KMS-11 (cell line): ENCODE measurements at regions not wholly inside any gene's neighbourhood (a gene's known extent, or its start where the extent isn't known, plus 50 kb on each side); places are given as distances from the start of the nearest gene placed in this dataset.

Source experiments
- H2AFZ ChIP-seq: fragments of 200-600 bp; sonication (generic); 2 replicates; pipeline ENCODE4 v1.6.1; 2016; ENCODE audit warnings: antibody characterized with exemption, mixed run types, low read depth
- H3K27ac ChIP-seq: fragments of 200-600 bp; sonication (generic); 2 replicates; pipeline ENCODE4 v1.6.1; 2016; ENCODE audit warnings: mild to moderate bottlenecking, mixed run types
- H3K27me3 ChIP-seq: fragments of 200-600 bp; sonication (generic); 2 replicates; pipeline ENCODE4 v1.6.1; 2017; ENCODE audit warnings: mild to moderate bottlenecking, low read depth, mixed run types, moderate library complexity; ENCODE audit not compliant: insufficient read depth
- H3K36me3 ChIP-seq: fragments of 200-600 bp; sonication (generic); 2 replicates; pipeline ENCODE4 v1.6.1; 2017; ENCODE audit warnings: mild to moderate bottlenecking, mixed run types; ENCODE audit not compliant: insufficient read depth
- H3K4me1 ChIP-seq: fragments of 200-600 bp; sonication (generic); 2 replicates; pipeline ENCODE4 v1.6.1; 2016; ENCODE audit warnings: mild to moderate bottlenecking, low read depth, mixed run types; ENCODE audit not compliant: poor library complexity, severe bottlenecking
- H3K4me2 ChIP-seq: fragments of 200-600 bp; sonication (generic); 2 replicates; pipeline ENCODE4 v1.7.0; 2016; ENCODE audit warnings: mild to moderate bottlenecking, mixed run types
- H3K4me3 ChIP-seq: fragments of 200-600 bp; sonication (generic); IDR thresholded peaks from 2 replicates; pipeline ENCODE4 v1.6.1; 2017; ENCODE audit warnings: low read depth, low read length, mixed read lengths; ENCODE audit not compliant: insufficient read depth
- H3K79me2 ChIP-seq: fragments of 200-600 bp; sonication (generic); 2 replicates; pipeline ENCODE4 v1.6.1; 2016; ENCODE audit warnings: low read depth, mixed run types; ENCODE audit not compliant: insufficient read depth
- H3K9ac ChIP-seq: fragments of 200-600 bp; sonication (generic); 2 replicates; pipeline ENCODE4 v1.6.1; 2016; ENCODE audit warnings: mild to moderate bottlenecking, mixed run types
- H4K20me1 ChIP-seq: fragments of 200-600 bp; sonication (generic); 2 replicates; pipeline ENCODE4 v1.6.1; 2016; ENCODE audit warnings: mild to moderate bottlenecking, mixed run types; ENCODE audit not compliant: insufficient read depth
- CTCF ChIP-seq: fragments of 200-600 bp; sonication (generic); conservative IDR thresholded peaks from 2 replicates; pipeline ENCODE4 v1.6.1; 2017; ENCODE audit warnings: low read depth, mild to moderate bottlenecking, antibody characterized with exemption, low read length, moderate library complexity, mixed read lengths

DNA sequence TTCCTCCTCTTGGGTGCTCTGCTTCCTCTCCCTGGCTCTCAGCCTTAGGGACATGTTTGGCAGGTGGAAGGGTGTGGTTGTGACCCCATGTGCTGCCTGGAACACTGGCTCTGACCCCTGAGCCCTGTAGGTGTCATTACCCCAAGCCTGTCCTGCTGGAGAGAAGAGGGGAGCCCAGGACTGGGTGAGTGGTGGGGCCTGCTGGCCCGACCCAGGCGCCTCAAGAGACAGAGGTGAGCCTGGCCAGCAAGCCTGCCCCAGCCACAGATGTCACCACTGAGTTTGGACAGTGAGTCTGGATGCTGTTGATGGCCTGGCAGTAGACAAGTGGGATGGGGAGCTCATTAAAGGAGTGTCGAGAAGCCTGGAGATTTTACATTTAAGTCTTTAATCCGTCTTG, 1112.2 kb downstream of the BRD1 start:
- no peaks in the 10 kb centered on the region for H3K36me3 ChIP-seq
- H4K20me1 ChIP-seq, result no peaks in the 10 kb centered on the region
- H3K79me2 ChIP-seq, result no peaks in the 10 kb centered on the region
- no peak overlapping the region for H3K4me3 ChIP-seq
- H3K9ac ChIP-seq, result no peak overlapping the region
- no peak overlapping the region for H3K4me2 ChIP-seq
- no peak overlapping the region for H3K27ac ChIP-seq
- no peak for TF ChIP-seq CTCF
- H3K27me3 ChIP-seq, result no peaks in the 10 kb centered on the region
- no peak overlapping the region for H2AFZ ChIP-seq
- no peaks in the 10 kb centered on the region for H3K4me1 ChIP-seq

- Histone ChIP-seq H4K20me1 (no peaks in the 10 kb centered on the region), H3K36me3 (no peaks in the 10 kb centered on the region), H3K9ac (no peak overlapping the region), H3K27me3 (no peaks in the 10 kb centered on the region), H3K27ac (no peak overlapping the region), H2AFZ (no peak overlapping the region), H3K79me2 (no peaks in the 10 kb centered on the region), H3K4me1 (no peaks in the 10 kb centered on the region), H3K4me3 (no peak overlapping the region), H3K4me2 (no peak overlapping the region)
- TF ChIP-seq CTCF, result no peak
These were observed 1113.4 kb downstream of the BRD1 start for GRCh38 chr22:48714231-48714630.

GRCh38 chr22:48713272-48714205, 1114.1 kb downstream of the BRD1 start:
- H3K27me3 ChIP-seq, result no peaks in the 10 kb centered on the region
- H4K20me1 ChIP-seq, result no peaks in the 10 kb centered on the region
- H3K36me3 ChIP-seq, result no peaks in the 10 kb centered on the region
- H3K4me1 ChIP-seq, result no peaks in the 10 kb centered on the region
- H3K9ac ChIP-seq, result no peak overlapping the region
- no peak for TF ChIP-seq CTCF
- H3K4me3 ChIP-seq, result no peak overlapping the region
- H3K4me2 ChIP-seq, result no peak overlapping the region
- H2AFZ ChIP-seq, result no peak overlapping the region
- no peak overlapping the region for H3K27ac ChIP-seq
- no peaks in the 10 kb centered on the region for H3K79me2 ChIP-seq

DNA sequence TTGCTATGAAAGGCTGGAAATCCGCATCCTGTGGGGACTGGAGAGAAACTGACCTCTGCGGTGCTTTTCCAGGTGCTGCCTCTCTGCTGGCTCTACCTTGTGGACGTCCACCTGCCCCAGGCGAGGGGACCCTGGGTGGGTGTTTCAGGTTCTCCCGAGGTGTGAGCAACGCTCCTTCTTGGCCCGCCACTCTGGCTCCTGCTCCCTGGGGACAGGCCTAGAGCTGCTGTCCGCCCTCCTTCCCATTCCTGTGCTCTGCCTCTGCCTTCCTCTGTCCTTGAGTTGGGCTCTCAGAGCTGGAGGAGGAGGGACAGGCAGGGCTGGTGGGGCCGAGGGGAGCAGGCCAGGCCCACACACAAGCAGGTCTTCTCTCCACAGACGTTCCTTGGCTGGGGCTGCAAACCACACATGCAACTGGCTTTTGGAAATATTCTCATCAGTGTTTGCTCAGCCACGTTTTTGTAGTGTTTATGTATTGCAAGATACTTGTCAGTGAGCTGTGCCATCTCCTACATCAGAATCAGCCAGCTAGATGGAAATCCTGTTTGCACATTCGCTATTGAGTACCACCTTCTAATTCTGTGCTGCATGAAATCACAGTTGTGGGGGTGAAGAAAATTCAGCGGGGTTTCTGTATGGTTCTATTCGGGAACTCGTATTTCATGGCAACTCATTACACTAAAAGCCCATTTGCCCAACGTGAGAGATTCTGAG, 1115.0 kb downstream of the BRD1 start:
- no peaks in the 10 kb centered on the region for H4K20me1 ChIP-seq
- no peaks in the 10 kb centered on the region for H3K36me3 ChIP-seq
- no peak overlapping the region for H3K27ac ChIP-seq
- no peaks in the 10 kb centered on the region for H3K4me1 ChIP-seq
- TF ChIP-seq CTCF, result no peak
- H3K9ac ChIP-seq, result no peak overlapping the region
- H3K79me2 ChIP-seq, result no peaks in the 10 kb centered on the region
- H2AFZ ChIP-seq, result no peak overlapping the region
- no peaks in the 10 kb centered on the region for H3K27me3 ChIP-seq
- H3K4me2 ChIP-seq, result no peak overlapping the region
- H3K4me3 ChIP-seq, result no peak overlapping the region
